Activated CD8-positive, alpha-beta memory T cell treated with anti-CD3 and anti-CD28 coated beads, Interleukin-2, amount 10 ng/mL, durations not matched to agents 7 days and 5 days (primary cell): ENCODE measurements at regions not wholly inside any gene's neighbourhood (a gene's known extent, or its start where the extent isn't known, plus 50 kb on each side); places are given as distances from the start of the nearest gene placed in this dataset.

Experiments
- ATAC-seq: fragments of 150-1000 bp; cut with Tn5 transposase; one replicate; pipeline ENCODE4 v1.10.0; 2021; ENCODE audit warnings: moderate library complexity
- CTCF ChIA-PET: fragments of 350-600 bp; sonication (Branson Sonifier 250); formaldehyde crosslinking; loops from one replicate; lab custom pipeline; 2021; ENCODE audit warnings: antibody characterized with exemption; lab: Charles Lee
- DNase-seq: peaks from one replicate; pipeline ENCODE4 v3.0.0-alpha.2; 2020
- H3K27ac Mint-ChIP-seq: one replicate; pipeline ENCODE4 v1.8.0; 2021; ENCODE audit warnings: mild to moderate bottlenecking, mixed read lengths
- H3K27me3 Mint-ChIP-seq: one replicate; pipeline ENCODE4 v1.8.0; 2021; ENCODE audit warnings: mixed read lengths
- H3K36me3 Mint-ChIP-seq: one replicate; pipeline ENCODE4 v1.8.0; 2021; ENCODE audit warnings: mild to moderate bottlenecking, mixed read lengths
- H3K4me1 Mint-ChIP-seq: one replicate; pipeline ENCODE4 v1.8.0; 2021; ENCODE audit warnings: mixed read lengths
- H3K4me3 Mint-ChIP-seq: one replicate; pipeline ENCODE4 v1.8.0; 2021; ENCODE audit warnings: mild to moderate bottlenecking, moderate library complexity, mixed read lengths
- H3K9me3 Mint-ChIP-seq: one replicate; pipeline ENCODE4 v1.8.0; 2022; ENCODE audit warnings: low read depth, mixed read lengths

- CTCF ChIA-PET = no interaction called here
- Mint-ChIP-seq H3K9me3 (peaks cover 9% of the 10 kb centered on the region), H3K27me3 (no peaks in the 10 kb centered on the region), H3K4me3 (no peak overlapping the region), H3K27ac (no peak overlapping the region), H3K4me1 (no peaks in the 10 kb centered on the region), H3K36me3 (no peaks in the 10 kb centered on the region)
- no peak for DNase-seq
- no peak for ATAC-seq
Measured at GRCh38 chr16:13561291-13562070, 358.5 kb upstream of the ERCC4 start.

DNA sequence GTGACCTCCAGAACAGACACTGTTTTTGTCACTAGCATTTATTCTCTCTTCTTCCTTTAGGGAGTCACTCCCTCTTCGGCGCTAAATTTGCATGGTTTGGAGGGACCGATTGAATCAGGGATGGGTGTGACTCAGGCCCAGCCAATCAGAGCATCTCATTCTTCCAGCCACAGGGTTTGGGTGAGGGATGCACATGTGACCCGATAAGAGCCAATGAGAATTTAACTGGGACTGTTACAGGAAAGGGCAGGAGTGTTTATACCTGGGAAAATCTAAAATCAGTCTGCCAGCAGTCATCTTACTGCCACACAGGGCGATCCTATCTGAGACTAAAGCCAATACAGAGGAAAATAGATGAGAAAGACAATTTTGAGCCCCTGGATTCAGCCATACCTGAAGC is 351.2 kb upstream of the ERCC4 start:
- Mint-ChIP-seq H3K4me3 (no peak overlapping the region), H3K9me3 (peaks cover 8% of the 10 kb centered on the region), H3K36me3 (no peaks in the 10 kb centered on the region), H3K27ac (no peak overlapping the region), H3K27me3 (no peaks in the 10 kb centered on the region), H3K4me1 (no peaks in the 10 kb centered on the region)
- no peak for ATAC-seq
- DNase-seq = no peak
- CTCF ChIA-PET = no interaction called here

DNA sequence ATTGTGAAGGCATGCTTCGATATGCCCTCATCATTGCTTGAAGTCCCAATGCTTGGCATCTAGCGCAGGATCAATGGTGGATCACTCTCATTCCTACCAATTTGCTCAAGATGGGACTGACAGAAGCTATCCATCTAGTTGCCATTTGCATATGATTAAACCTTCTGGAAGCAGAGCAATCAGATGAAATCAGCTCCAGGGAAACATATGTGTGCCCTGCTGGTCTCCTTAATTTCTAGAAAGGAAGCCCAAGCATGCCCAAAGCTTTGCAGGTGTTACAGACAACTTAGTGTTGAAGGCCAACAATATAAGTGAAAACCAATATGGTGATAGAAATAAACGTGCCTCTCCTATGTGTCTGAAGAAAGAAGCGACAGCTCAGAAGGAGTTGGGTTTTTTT is 350.0 kb upstream of the ERCC4 start:
- DNase-seq (no peak), ATAC-seq (no peak)
- CTCF ChIA-PET = no interaction called here
- no peaks in the 10 kb centered on the region for H3K36me3 Mint-ChIP-seq
- no peak overlapping the region for H3K27ac Mint-ChIP-seq
- no peaks in the 10 kb centered on the region for H3K27me3 Mint-ChIP-seq
- no peak overlapping the region for H3K4me3 Mint-ChIP-seq
- no peaks in the 10 kb centered on the region for H3K4me1 Mint-ChIP-seq
- H3K9me3 Mint-ChIP-seq = peaks cover 4% of the 10 kb centered on the region

GRCh38 chr16:13571036-13571435 is 348.9 kb upstream of the ERCC4 start:
- no peak overlapping the region for H3K4me3 Mint-ChIP-seq
- no peaks in the 10 kb centered on the region for H3K27me3 Mint-ChIP-seq
- no peak overlapping the region for H3K27ac Mint-ChIP-seq
- peaks cover 4% of the 10 kb centered on the region for H3K9me3 Mint-ChIP-seq
- no peak for DNase-seq
- no peak for ATAC-seq
- CTCF ChIA-PET = no interaction called here
- H3K36me3 Mint-ChIP-seq = no peaks in the 10 kb centered on the region
- H3K4me1 Mint-ChIP-seq = no peaks in the 10 kb centered on the region

DNA sequence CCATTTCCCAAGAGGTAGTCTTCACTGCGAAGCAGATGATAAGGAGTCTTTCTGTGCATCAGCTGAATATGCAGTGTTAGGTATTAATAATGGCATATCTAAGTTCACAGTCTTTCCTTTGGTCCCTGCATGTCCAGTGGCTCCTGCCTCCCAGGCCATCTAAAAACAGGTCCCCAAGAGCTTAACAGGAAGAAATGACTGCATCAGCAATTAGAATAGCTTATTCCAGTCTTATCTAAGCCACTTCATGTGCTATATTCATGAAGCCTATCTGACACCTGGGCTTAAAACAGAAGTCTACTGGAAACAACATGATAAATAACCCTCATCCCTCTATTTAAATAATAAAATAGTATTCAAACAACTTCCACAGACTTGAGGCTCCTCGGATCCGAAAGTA is 346.1 kb upstream of the ERCC4 start:
- ATAC-seq (no peak), DNase-seq (no peak)
- H3K36me3 Mint-ChIP-seq = no peaks in the 10 kb centered on the region
- H3K9me3 Mint-ChIP-seq = peaks cover 2% of the 10 kb centered on the region
- no peaks in the 10 kb centered on the region for H3K27me3 Mint-ChIP-seq
- H3K4me3 Mint-ChIP-seq = no peak overlapping the region
- CTCF ChIA-PET = no interaction called here
- H3K27ac Mint-ChIP-seq = no peak overlapping the region
- no peaks in the 10 kb centered on the region for H3K4me1 Mint-ChIP-seq

- CTCF ChIA-PET = no interaction called here
- peaks cover 5% of the 10 kb centered on the region for H3K9me3 Mint-ChIP-seq
- DNase-seq (no peak), ATAC-seq (no peak)
- H3K4me3 Mint-ChIP-seq = no peak overlapping the region
- H3K27me3 Mint-ChIP-seq = no peaks in the 10 kb centered on the region
- H3K4me1 Mint-ChIP-seq = no peaks in the 10 kb centered on the region
- H3K36me3 Mint-ChIP-seq = no peaks in the 10 kb centered on the region
- no peak overlapping the region for H3K27ac Mint-ChIP-seq
Measured at GRCh38 chr16:13586051-13586450, 333.9 kb upstream of the ERCC4 start.

GRCh38 chr16:13587181-13587580 is 332.8 kb upstream of the ERCC4 start:
- H3K9me3 Mint-ChIP-seq = peaks cover 5% of the 10 kb centered on the region
- no peak for DNase-seq
- H3K4me1 Mint-ChIP-seq = no peaks in the 10 kb centered on the region
- no peaks in the 10 kb centered on the region for H3K27me3 Mint-ChIP-seq
- H3K4me3 Mint-ChIP-seq = no peak overlapping the region
- no peak for ATAC-seq
- H3K36me3 Mint-ChIP-seq = no peaks in the 10 kb centered on the region
- CTCF ChIA-PET = no interaction called here
- no peak overlapping the region for H3K27ac Mint-ChIP-seq

- no peaks in the 10 kb centered on the region for H3K36me3 Mint-ChIP-seq
- H3K9me3 Mint-ChIP-seq = peaks cover 9% of the 10 kb centered on the region
- CTCF ChIA-PET = no interaction called here
- no peak overlapping the region for H3K4me3 Mint-ChIP-seq
- no peaks in the 10 kb centered on the region for H3K4me1 Mint-ChIP-seq
- no peak for ATAC-seq
- DNase-seq = no peak
- no peaks in the 10 kb centered on the region for H3K27me3 Mint-ChIP-seq
- H3K27ac Mint-ChIP-seq = no peak overlapping the region
Measured at GRCh38 chr16:13594823-13595222, 325.1 kb upstream of the ERCC4 start.

- H3K4me3 Mint-ChIP-seq = no peak overlapping the region
- ATAC-seq = no peak
- H3K27ac Mint-ChIP-seq = no peak overlapping the region
- peaks cover 6% of the 10 kb centered on the region for H3K9me3 Mint-ChIP-seq
- no peaks in the 10 kb centered on the region for H3K4me1 Mint-ChIP-seq
- CTCF ChIA-PET = no interaction called here
- peaks cover 1% of the 10 kb centered on the region for H3K36me3 Mint-ChIP-seq
- DNase-seq = no peak
- H3K27me3 Mint-ChIP-seq = no peaks in the 10 kb centered on the region
Measured at GRCh38 chr16:13606804-13607203, 313.1 kb upstream of the ERCC4 start.

DNA sequence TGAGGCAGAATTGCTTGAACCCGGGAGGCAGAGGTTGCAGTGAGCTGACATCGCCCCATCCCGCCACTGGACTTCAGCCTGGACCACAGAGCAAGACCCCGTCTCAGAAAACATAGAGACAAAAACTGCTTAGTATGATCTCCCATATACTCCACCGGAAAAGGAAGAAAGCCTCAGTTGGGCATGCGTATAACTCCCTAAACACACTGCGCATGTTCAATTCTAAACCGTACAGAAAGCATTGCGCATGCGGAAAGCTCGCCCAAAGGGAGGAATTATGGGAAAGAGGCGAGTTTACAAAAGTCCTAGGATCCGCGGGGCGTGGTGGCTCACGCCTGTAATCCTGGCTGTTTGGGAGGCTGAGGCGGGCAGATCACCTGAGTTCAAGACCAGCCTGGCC is 312.7 kb upstream of the ERCC4 start:
- Mint-ChIP-seq H3K4me1 (no peaks in the 10 kb centered on the region), H3K27me3 (no peaks in the 10 kb centered on the region), H3K4me3 (no peak overlapping the region), H3K27ac (no peak overlapping the region), H3K36me3 (peaks cover 1% of the 10 kb centered on the region), H3K9me3 (peaks cover 6% of the 10 kb centered on the region)
- no peak for DNase-seq
- ATAC-seq = no peak
- CTCF ChIA-PET = no interaction called here

- peaks cover 4% of the 10 kb centered on the region for H3K9me3 Mint-ChIP-seq
- no peak overlapping the region for H3K4me3 Mint-ChIP-seq
- DNase-seq (no peak), ATAC-seq (no peak)
- H3K36me3 Mint-ChIP-seq = peaks cover 1% of the 10 kb centered on the region
- no peaks in the 10 kb centered on the region for H3K27me3 Mint-ChIP-seq
- CTCF ChIA-PET = no interaction called here
- H3K4me1 Mint-ChIP-seq = no peaks in the 10 kb centered on the region
- no peak overlapping the region for H3K27ac Mint-ChIP-seq
Measured at GRCh38 chr16:13611596-13611995, 308.4 kb upstream of the ERCC4 start.

GRCh38 chr16:13612623-13613022 is 307.3 kb upstream of the ERCC4 start:
- DNase-seq = no peak
- H3K4me3 Mint-ChIP-seq = no peak overlapping the region
- no peak overlapping the region for H3K27ac Mint-ChIP-seq
- no peak for ATAC-seq
- H3K27me3 Mint-ChIP-seq = no peaks in the 10 kb centered on the region
- peaks cover 2% of the 10 kb centered on the region for H3K9me3 Mint-ChIP-seq
- CTCF ChIA-PET = no interaction called here
- no peaks in the 10 kb centered on the region for H3K4me1 Mint-ChIP-seq
- no peaks in the 10 kb centered on the region for H3K36me3 Mint-ChIP-seq

- ATAC-seq = no peak
Measured at GRCh38 chr16:13613165-13613564, 306.8 kb upstream of the ERCC4 start.

DNA sequence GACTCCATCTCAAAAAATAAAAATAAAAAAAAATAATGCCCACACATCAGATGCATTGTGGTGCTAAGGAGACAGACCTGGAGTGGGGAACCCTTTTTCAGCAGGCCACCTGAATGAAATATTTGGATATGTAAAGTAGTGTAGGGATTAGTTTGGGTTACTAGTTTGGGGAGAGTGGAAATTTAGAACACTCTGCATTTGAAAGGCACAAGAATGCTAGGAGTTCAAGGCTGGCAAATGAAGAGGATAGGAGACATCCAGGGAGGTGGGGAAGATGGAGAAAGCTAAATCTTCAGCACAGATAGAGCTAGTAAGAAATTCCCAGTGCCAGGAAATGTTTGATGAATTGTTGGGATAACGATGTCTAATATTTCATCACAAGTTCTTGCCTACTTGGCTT is 298.3 kb upstream of the ERCC4 start:
- Mint-ChIP-seq H3K27me3 (no peaks in the 10 kb centered on the region), H3K9me3 (no peaks in the 10 kb centered on the region), H3K4me1 (no peaks in the 10 kb centered on the region), H3K4me3 (no peak overlapping the region), H3K36me3 (no peaks in the 10 kb centered on the region), H3K27ac (no peak overlapping the region)
- CTCF ChIA-PET = no interaction called here
- DNase-seq = no peak
- ATAC-seq = no peak

More at GRCh38 chr16:13613165-13613564, 306.8 kb upstream of the ERCC4 start:
- Mint-ChIP-seq H3K4me1 (no peaks in the 10 kb centered on the region), H3K9me3 (peaks cover 2% of the 10 kb centered on the region), H3K27me3 (no peaks in the 10 kb centered on the region), H3K36me3 (no peaks in the 10 kb centered on the region), H3K4me3 (no peak overlapping the region), H3K27ac (no peak overlapping the region)
- DNase-seq = no peak
- CTCF ChIA-PET = no interaction called here

DNA sequence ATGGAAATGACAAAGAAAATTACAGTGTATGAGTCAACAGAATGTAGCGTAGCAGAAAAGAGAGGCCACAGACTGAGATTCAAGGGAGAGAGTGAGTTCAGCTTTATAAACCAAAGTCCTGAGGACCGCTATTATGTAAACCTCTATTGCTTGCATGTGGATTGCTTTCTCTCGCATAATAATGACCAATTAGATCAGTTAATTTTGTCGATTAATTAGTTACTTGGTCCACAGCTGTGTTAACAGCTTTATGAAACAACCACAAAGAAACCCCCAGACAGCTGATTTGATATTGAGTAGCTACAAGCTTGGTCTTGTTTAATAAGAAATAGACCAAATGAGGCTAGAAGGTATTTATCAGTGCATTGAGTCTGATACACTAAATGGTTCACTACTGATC is 291.8 kb upstream of the ERCC4 start:
- ATAC-seq (no peak), DNase-seq (no peak)
- Mint-ChIP-seq H3K4me3 (no peak overlapping the region), H3K9me3 (no peaks in the 10 kb centered on the region), H3K27me3 (no peaks in the 10 kb centered on the region), H3K4me1 (no peaks in the 10 kb centered on the region), H3K27ac (no peak overlapping the region), H3K36me3 (no peaks in the 10 kb centered on the region)
- CTCF ChIA-PET = no interaction called here
